DOHH2 (cell line): ENCODE measurements at regions not wholly inside any gene's neighbourhood (a gene's known extent, or its start where the extent isn't known, plus 50 kb on each side); places are given as distances from the start of the nearest gene placed in this dataset.

Source experiments
- H3F3A ChIP-seq: fragments of 200-600 bp; sonication (generic), shearing (Covaris generic); 2 replicates; pipeline ENCODE4 v1.6.0; 2016; ENCODE audit warnings: antibody characterized with exemption, mild to moderate bottlenecking; ENCODE audit not compliant: control insufficient read depth, insufficient read depth
- H3K27ac ChIP-seq: fragments of 200-600 bp; sonication (generic); 2 replicates; pipeline ENCODE4 v1.5.1; 2014; ENCODE audit warnings: low read depth, mild to moderate bottlenecking, low read length, moderate library complexity
- H3K27me3 ChIP-seq: fragments of 200-600 bp; sonication (generic); 2 replicates; pipeline ENCODE4 v1.6.1; 2014; ENCODE audit warnings: mild to moderate bottlenecking, low read length, mixed read lengths; ENCODE audit not compliant: control insufficient read depth
- H3K36me3 ChIP-seq: fragments of 200-600 bp; sonication (generic); 2 replicates; pipeline ENCODE4 v1.6.1; 2014; ENCODE audit warnings: mild to moderate bottlenecking, low read length, moderate library complexity, mixed read lengths; ENCODE audit not compliant: control insufficient read depth
- H3K4me1 ChIP-seq: fragments of 200-600 bp; sonication (generic); 2 replicates; pipeline ENCODE4 v1.6.1; 2014; ENCODE audit warnings: mild to moderate bottlenecking, low read length, mixed read lengths; ENCODE audit not compliant: control insufficient read depth
- H3K4me2 ChIP-seq: fragments of 200-600 bp; sonication (generic); 2 replicates; pipeline ENCODE4 v1.6.0; 2014; ENCODE audit warnings: mild to moderate bottlenecking, low read length, moderate library complexity
- H3K4me3 ChIP-seq: fragments of 200-600 bp; sonication (generic); 2 replicates; pipeline ENCODE4 v1.5.1; 2014; ENCODE audit warnings: mild to moderate bottlenecking, low read length, mixed read lengths
- H3K79me2 ChIP-seq: fragments of 200-600 bp; sonication (generic); 2 replicates; pipeline ENCODE4 v1.6.1; 2014; ENCODE audit warnings: mild to moderate bottlenecking, low read length, mixed read lengths; ENCODE audit not compliant: control insufficient read depth
- H3K9me2 ChIP-seq: fragments of 200-600 bp; sonication (generic); replicated peaks from 2 replicates; pipeline ENCODE4 v1.6.1; 2014; ENCODE audit warnings: mild to moderate bottlenecking, low read length, mixed read lengths; ENCODE audit not compliant: control insufficient read depth
- H3K9me3 ChIP-seq: fragments of 200-600 bp; sonication (generic); 2 replicates; pipeline ENCODE4 v1.6.1; 2014; ENCODE audit warnings: antibody characterized with exemption, low read length, mixed read lengths; ENCODE audit not compliant: control insufficient read depth, insufficient read depth
- H4K20me1 ChIP-seq: fragments of 200-600 bp; sonication (generic); 2 replicates; pipeline ENCODE4 v1.6.0; 2014; ENCODE audit warnings: low read depth, mild to moderate bottlenecking, antibody characterized with exemption, low read length, moderate library complexity; ENCODE audit not compliant: control insufficient read depth, insufficient read depth
- EZH2phosphoT487 ChIP-seq: fragments of 200-600 bp; sonication (generic); IDR thresholded peaks from 2 replicates; pipeline ENCODE4 v1.6.1; 2017; ENCODE audit warnings: borderline replicate concordance, mild to moderate bottlenecking, antibody characterized with exemption, low read length, moderate library complexity, mixed read lengths
- TF ChIP-seq, protein P1 (sequence below): fragments of 200-600 bp; sonication (generic); IDR thresholded peaks from one replicate; pipeline ENCODE4 v1.5.1; 2014; ENCODE audit warnings: antibody characterized with exemption, mild to moderate bottlenecking, low read depth, low read length; ENCODE audit not compliant: poor library complexity, severe bottlenecking

DNA sequence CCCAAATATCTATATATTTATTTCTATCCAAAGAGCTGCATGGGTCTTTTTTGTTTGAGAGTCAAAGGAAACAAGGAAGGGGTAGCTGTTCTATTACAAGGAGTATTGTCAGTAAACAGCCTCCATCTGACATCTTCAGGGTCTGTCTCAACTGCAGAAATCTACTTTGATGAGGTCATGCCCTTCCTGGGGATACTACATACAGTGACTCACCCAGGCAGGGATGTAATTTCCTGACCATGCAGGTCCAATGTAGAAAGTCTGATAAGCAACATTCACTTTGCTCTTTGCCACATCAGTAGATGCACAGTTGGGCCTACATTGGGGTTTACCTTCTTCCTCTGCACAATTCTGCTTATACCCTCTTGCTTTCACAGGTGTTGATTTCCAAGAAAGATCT lies 165.5 kb downstream of the TLR4 start:
- Histone ChIP-seq H3K36me3 (no peaks in the 10 kb centered on the region), H3K27ac (no peak overlapping the region), H3K9me3 (no peaks in the 10 kb centered on the region), H3K79me2 (no peaks in the 10 kb centered on the region), H3K9me2 (no peaks in the 10 kb centered on the region), H3K4me2 (no peak overlapping the region), H3K4me1 (no peaks in the 10 kb centered on the region), H3F3A (no peaks in the 10 kb centered on the region), H4K20me1 (no peaks in the 10 kb centered on the region), H3K27me3 (0 out of 2 replicates have a peak, but pooled peaks cover 2% of the 10 kb centered on the region), H3K4me3 (no peak overlapping the region)
- TF ChIP-seq EZH2phosphoT487 = no peak
- TF ChIP-seq, protein P1, sequence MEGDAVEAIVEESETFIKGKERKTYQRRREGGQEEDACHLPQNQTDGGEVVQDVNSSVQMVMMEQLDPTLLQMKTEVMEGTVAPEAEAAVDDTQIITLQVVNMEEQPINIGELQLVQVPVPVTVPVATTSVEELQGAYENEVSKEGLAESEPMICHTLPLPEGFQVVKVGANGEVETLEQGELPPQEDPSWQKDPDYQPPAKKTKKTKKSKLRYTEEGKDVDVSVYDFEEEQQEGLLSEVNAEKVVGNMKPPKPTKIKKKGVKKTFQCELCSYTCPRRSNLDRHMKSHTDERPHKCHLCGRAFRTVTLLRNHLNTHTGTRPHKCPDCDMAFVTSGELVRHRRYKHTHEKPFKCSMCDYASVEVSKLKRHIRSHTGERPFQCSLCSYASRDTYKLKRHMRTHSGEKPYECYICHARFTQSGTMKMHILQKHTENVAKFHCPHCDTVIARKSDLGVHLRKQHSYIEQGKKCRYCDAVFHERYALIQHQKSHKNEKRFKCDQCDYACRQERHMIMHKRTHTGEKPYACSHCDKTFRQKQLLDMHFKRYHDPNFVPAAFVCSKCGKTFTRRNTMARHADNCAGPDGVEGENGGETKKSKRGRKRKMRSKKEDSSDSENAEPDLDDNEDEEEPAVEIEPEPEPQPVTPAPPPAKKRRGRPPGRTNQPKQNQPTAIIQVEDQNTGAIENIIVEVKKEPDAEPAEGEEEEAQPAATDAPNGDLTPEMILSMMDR = no peak

DNA sequence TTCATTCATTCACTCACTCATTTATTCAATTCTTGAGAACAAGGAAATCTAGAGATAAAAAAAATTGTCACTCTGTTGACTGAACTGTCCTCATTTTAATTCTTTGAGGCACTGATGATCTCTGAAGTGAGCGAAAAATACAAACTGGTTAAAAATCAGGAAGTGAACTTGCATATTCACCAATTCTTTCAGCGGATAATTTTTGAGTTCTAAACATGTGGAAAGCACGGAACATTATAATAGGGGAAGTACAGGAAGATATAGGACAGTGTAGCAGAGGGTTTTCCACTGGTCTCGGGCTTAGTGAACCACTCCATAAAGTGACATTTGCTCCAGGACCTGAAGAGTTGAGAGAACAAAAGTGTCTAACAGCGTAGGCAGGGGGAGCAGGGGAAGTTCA lies 169.5 kb downstream of the TLR4 start:
- Histone ChIP-seq H3K4me1 (no peaks in the 10 kb centered on the region), H3K79me2 (no peaks in the 10 kb centered on the region), H3K9me3 (no peaks in the 10 kb centered on the region), H3F3A (no peaks in the 10 kb centered on the region), H3K4me2 (no peak overlapping the region), H3K4me3 (no peak overlapping the region), H3K27ac (no peak overlapping the region), H3K27me3 (no peaks in the 10 kb centered on the region), H4K20me1 (no peaks in the 10 kb centered on the region), H3K9me2 (no peaks in the 10 kb centered on the region), H3K36me3 (no peaks in the 10 kb centered on the region)
- TF ChIP-seq, protein P1 = no peak
- no peak for TF ChIP-seq EZH2phosphoT487

DNA sequence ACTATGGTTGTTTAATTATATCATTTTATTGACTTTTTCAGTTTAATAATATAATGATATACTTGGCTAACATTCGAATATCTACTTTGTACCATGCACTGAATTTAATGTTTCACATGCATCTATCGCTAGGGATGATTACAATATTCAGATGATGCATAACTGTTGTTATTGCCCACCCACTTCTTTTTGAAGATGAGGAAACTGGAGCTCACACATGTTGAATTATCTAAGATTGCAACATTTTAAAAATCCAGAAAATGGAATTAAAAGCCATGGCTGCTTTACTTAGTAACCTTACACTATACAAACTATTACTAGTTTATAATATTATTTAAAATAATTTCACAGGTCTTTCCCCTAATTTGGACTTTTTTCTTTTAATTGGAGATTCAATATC lies 171.7 kb downstream of the TLR4 start:
- Histone ChIP-seq H3K4me2 (no peak overlapping the region), H3K79me2 (no peaks in the 10 kb centered on the region), H3K27ac (no peak overlapping the region), H3K4me3 (no peak overlapping the region), H4K20me1 (no peaks in the 10 kb centered on the region), H3K36me3 (no peaks in the 10 kb centered on the region), H3K27me3 (no peaks in the 10 kb centered on the region), H3K9me2 (no peaks in the 10 kb centered on the region), H3F3A (no peaks in the 10 kb centered on the region), H3K9me3 (no peaks in the 10 kb centered on the region), H3K4me1 (no peaks in the 10 kb centered on the region)
- TF ChIP-seq, protein P1 = no peak
- no peak for TF ChIP-seq EZH2phosphoT487

DNA sequence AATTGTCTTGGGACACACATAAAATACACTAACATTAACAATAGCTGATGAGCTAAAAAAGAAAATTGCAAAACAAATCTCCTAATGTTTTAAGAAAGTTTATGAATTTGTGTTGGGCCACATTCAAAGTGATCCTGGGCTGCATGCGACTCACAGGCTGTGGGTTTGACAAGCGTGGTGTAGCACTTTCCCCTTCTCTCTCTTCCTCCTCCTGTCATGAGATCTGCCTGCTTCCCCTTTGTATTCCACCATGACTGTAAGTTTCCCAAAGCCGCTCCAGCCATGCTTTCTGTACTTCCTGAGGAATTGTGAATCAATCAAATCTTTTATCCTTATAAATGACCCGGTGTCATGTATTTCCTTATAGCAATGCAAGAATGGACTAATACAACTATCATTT lies 178.0 kb downstream of the TLR4 start:
- H3K9me2 ChIP-seq = no peaks in the 10 kb centered on the region
- no peak overlapping the region for H3K27ac ChIP-seq
- H3K4me2 ChIP-seq = no peak overlapping the region
- no peak overlapping the region for H3K4me3 ChIP-seq
- H3K36me3 ChIP-seq = no peaks in the 10 kb centered on the region
- no peaks in the 10 kb centered on the region for H3F3A ChIP-seq
- H3K27me3 ChIP-seq = no peaks in the 10 kb centered on the region
- TF ChIP-seq EZH2phosphoT487 = no peak
- TF ChIP-seq, protein P1 = no peak
- H4K20me1 ChIP-seq = no peaks in the 10 kb centered on the region
- H3K79me2 ChIP-seq = no peaks in the 10 kb centered on the region
- H3K4me1 ChIP-seq = no peaks in the 10 kb centered on the region
- H3K9me3 ChIP-seq = no peaks in the 10 kb centered on the region
